ENCODE measurements at regions not wholly inside any gene's neighbourhood (a gene's known extent, or its start where the extent isn't known, plus 50 kb on each side); places are given as distances from the start of the nearest gene placed in this dataset.

- H3K4me3 ChIP-seq (ENCODE audit: low read depth, low read length): no peak overlapping the region
- no peak for DNase-seq (ENCODE audit: low read depth)
- no peak for TF ChIP-seq CTCF (IDR thresholded peaks at IDR 0.05; ENCODE audit: insufficient read depth, low read depth, low read length, missing control alignments)
These were observed 59.7 kb upstream of the PHLPP1 start for GRCh38 chr18:62655520-62656219.

GRCh38 chr18:62658028-62658427 lies 57.3 kb upstream of the PHLPP1 start:
- H3K4me3 ChIP-seq (ENCODE audit: low read depth, low read length): no peak overlapping the region
- no peak for DNase-seq (ENCODE audit: low read depth)
- no peak for TF ChIP-seq CTCF (IDR thresholded peaks at IDR 0.05; ENCODE audit: insufficient read depth, low read depth, low read length, missing control alignments)

- no peak overlapping the region for H3K4me3 ChIP-seq (ENCODE audit: low read depth, low read length)
- DNase-seq (ENCODE audit: low read depth): peak; percentile 29
- TF ChIP-seq CTCF (IDR thresholded peaks at IDR 0.05; ENCODE audit: insufficient read depth, low read depth, low read length, missing control alignments): peak; percentile 12
These were observed 55.6 kb upstream of the PHLPP1 start for GRCh38 chr18:62659698-62660097.

- DNase-seq (ENCODE audit: low read depth): no peak
- no peak for TF ChIP-seq CTCF (IDR thresholded peaks at IDR 0.05; ENCODE audit: insufficient read depth, low read depth, low read length, missing control alignments)
- H3K4me3 ChIP-seq (ENCODE audit: low read depth, low read length): no peak overlapping the region
These were observed 54.6 kb upstream of the PHLPP1 start for GRCh38 chr18:62660691-62661090.

- TF ChIP-seq CTCF (IDR thresholded peaks at IDR 0.05; ENCODE audit: insufficient read depth, low read depth, low read length, missing control alignments): no peak
- no peak overlapping the region for H3K4me3 ChIP-seq (ENCODE audit: low read depth, low read length)
- peak; percentile 85 for DNase-seq (ENCODE audit: low read depth)
These were observed 51.5 kb upstream of the PHLPP1 start for GRCh38 chr18:62663731-62664336.

GRCh38 chr18:62664414-62664813 lies 50.9 kb upstream of the PHLPP1 start:
- no peak overlapping the region for H3K4me3 ChIP-seq (ENCODE audit: low read depth, low read length)
- TF ChIP-seq CTCF (IDR thresholded peaks at IDR 0.05; ENCODE audit: insufficient read depth, low read depth, low read length, missing control alignments): no peak
- DNase-seq (ENCODE audit: low read depth): no peak

- H3K4me3 ChIP-seq (ENCODE audit: low read depth, low read length): no peak overlapping the region
- no peak for DNase-seq (ENCODE audit: low read depth)
- TF ChIP-seq CTCF (IDR thresholded peaks at IDR 0.05; ENCODE audit: insufficient read depth, low read depth, low read length, missing control alignments): no peak
These were observed 50.2 kb upstream of the PHLPP1 start for GRCh38 chr18:62665188-62665587.

Measured in GM12865 (cell line).